GM06990 (cell line): ENCODE measurements at regions not wholly inside any gene's neighbourhood (a gene's known extent, or its start where the extent isn't known, plus 50 kb on each side); places are given as distances from the start of the nearest gene placed in this dataset.

ENCODE experiments used
- DNase-seq: peaks from one replicate; pipeline ENCODE4 v3.0.0-alpha.2; 2011; ENCODE audit not compliant: insufficient read length; ENCODE audit errors: extremely low read depth
- H3K27me3 ChIP-seq: replicated peaks from 2 replicates; pipeline ENCODE4 v1.6.0; 2011; ENCODE audit warnings: low read length; ENCODE audit not compliant: control insufficient read depth, insufficient read depth
- H3K36me3 ChIP-seq: 2 replicates; pipeline ENCODE4 v1.5.1; 2011; ENCODE audit warnings: low read length; ENCODE audit not compliant: control insufficient read depth, insufficient read depth
- H3K4me3 ChIP-seq: replicated peaks from 2 replicates; pipeline ENCODE4 v1.5.1; 2011; ENCODE audit warnings: low read depth, mild to moderate bottlenecking, control low read depth, low read length
- CTCF ChIP-seq: IDR thresholded peaks from 2 replicates; pipeline ENCODE4 v1.5.1; 2011; ENCODE audit warnings: low read length, control low read depth, mild to moderate bottlenecking, inconsistent platforms; ENCODE audit not compliant: insufficient read depth, poor library complexity, severe bottlenecking

GRCh38 chr3:147846854-147847478 lies 437.8 kb downstream of the ZIC1 start:
- TF ChIP-seq CTCF: no peak

GRCh38 chr3:147851062-147851461 lies 441.9 kb downstream of the ZIC1 start:
- Histone ChIP-seq H3K4me3 (no peak overlapping the region), H3K27me3 (no peaks in the 10 kb centered on the region), H3K36me3 (no peaks in the 10 kb centered on the region)
- no peak for DNase-seq
- TF ChIP-seq CTCF: no peak

More at GRCh38 chr3:147846854-147847478, 437.8 kb downstream of the ZIC1 start:
- no peak for DNase-seq
- Histone ChIP-seq H3K27me3 (no peaks in the 10 kb centered on the region), H3K36me3 (no peaks in the 10 kb centered on the region), H3K4me3 (no peak overlapping the region)

GRCh38 chr3:147854542-147854941 lies 445.4 kb downstream of the ZIC1 start:
- Histone ChIP-seq H3K36me3 (no peaks in the 10 kb centered on the region), H3K4me3 (no peak overlapping the region), H3K27me3 (no peaks in the 10 kb centered on the region)
- TF ChIP-seq CTCF: no peak
- no peak for DNase-seq

GRCh38 chr3:147864754-147865354 lies 455.7 kb downstream of the ZIC1 start:
- Histone ChIP-seq H3K36me3 (no peaks in the 10 kb centered on the region), H3K27me3 (no peaks in the 10 kb centered on the region), H3K4me3 (no peak overlapping the region)
- TF ChIP-seq CTCF: no peak
- no peak for DNase-seq

- TF ChIP-seq CTCF: no peak
- no peak overlapping the region for H3K4me3 ChIP-seq
- H3K36me3 ChIP-seq: no peaks in the 10 kb centered on the region
- H3K27me3 ChIP-seq: no peaks in the 10 kb centered on the region
- DNase-seq: no peak
These were observed 457.4 kb downstream of the ZIC1 start for GRCh38 chr3:147866561-147866960.
